HepG2 (cell line): ENCODE measurements at regions not wholly inside any gene's neighbourhood (a gene's known extent, or its start where the extent isn't known, plus 50 kb on each side); places are given as distances from the start of the nearest gene placed in this dataset.

Experiments used
- ATAC-seq: fragments of 200-7000 bp; cut with Tn5 transposase; 3 replicates; pipeline ENCODE4 v1.9.1; 2020; ENCODE audit warnings: mild to moderate bottlenecking, moderate library complexity
- BruUV-seq: library from RNA; stranded (reverse); fragments of 400-500 nt; replicated peaks from 2 replicates; lab custom pipeline; 2021; lab: Mats Ljungman, UMichigan
- CTCF ChIA-PET: fragments of 300-600 bp; formaldehyde crosslinking; extraction: SDS; loops from one replicate; lab custom pipeline; 2021; ENCODE audit warnings: low total read pairs, inconsistent platforms, low intra/inter-chr PET ratio; lab: Yijun Ruan, JAX
- POLR2A ChIA-PET: fragments of 350-600 bp; sonication (Branson Sonifier 250); formaldehyde crosslinking; loops from one replicate; lab custom pipeline; 2020; ENCODE audit warnings: antibody characterized with exemption, inconsistent platforms; lab: Yijun Ruan, JAX
- DNase-seq: peaks from one replicate; pipeline ENCODE4 v3.0.0-alpha.2; 2015; ENCODE audit warnings: low spot score
- FAIRE-seq: peaks from 3 replicates; lab custom pipeline; 2011; peaks lifted over from hg19 to GRCh38; lab: Jason Lieb, UNC
- H2AFZ ChIP-seq: one replicate; pipeline ENCODE4 v1.6.1; 2011; ENCODE audit warnings: low read length, inconsistent platforms
- H3K27ac ChIP-seq: fragments of 300-600 bp; 3 replicates; pipeline ENCODE4 v1.8.0; 2011; ENCODE audit warnings: mixed run types, mild to moderate bottlenecking, mixed read lengths, low read length, inconsistent platforms; ENCODE audit not compliant: insufficient read depth; ENCODE audit errors: extremely low read length
- H3K27me3 ChIP-seq, 2 experiments: fragments of 200-600 bp in 1 of 2; 2 replicates in 1 of 2; 3 replicates in 1 of 2; pipeline versions ENCODE4 v1.6.0 to v1.8.0; 2011; ENCODE audit warnings: low read length in 2 of 2, mild to moderate bottlenecking in 2 of 2, moderate library complexity in 2 of 2, inconsistent platforms in 1 of 2; ENCODE audit not compliant: insufficient read depth in 2 of 2, control insufficient read depth in 1 of 2
- H3K36me3 ChIP-seq, 2 experiments: fragments of 200-600 bp in 1 of 2; replicated peaks in 1 of 2; 2 replicates in 1 of 2; 3 replicates in 1 of 2; pipeline versions ENCODE4 v1.5.1 to v1.8.0; 2011; ENCODE audit warnings: low read length in 2 of 2, inconsistent platforms in 1 of 2; ENCODE audit not compliant: insufficient read depth in 2 of 2, control insufficient read depth in 1 of 2
- H3K4me1 ChIP-seq: 2 replicates; pipeline ENCODE4 v1.5.1; 2012; ENCODE audit warnings: low read length, inconsistent platforms; ENCODE audit not compliant: insufficient read depth
- H3K4me2 ChIP-seq: 2 replicates; pipeline ENCODE4 v1.6.0; 2011; ENCODE audit warnings: low read depth, low read length, inconsistent platforms
- H3K4me3 ChIP-seq, 3 experiments: fragments of 200-600 bp in 1 of 3; sonication (generic), shearing (Covaris generic) in 1 of 3; replicated peaks in 1 of 3; 2 replicates each; pipeline ENCODE4 v1.5.1; 2011 to 2016; ENCODE audit warnings: low read length in 3 of 3, inconsistent platforms in 2 of 3, low read depth in 2 of 3, mild to moderate bottlenecking in 2 of 3, control low read depth in 1 of 3, mixed read lengths in 1 of 3; ENCODE audit not compliant: insufficient read depth in 1 of 3
- H3K79me2 ChIP-seq: one replicate; pipeline ENCODE4 v1.6.1; 2011; ENCODE audit warnings: low read length, inconsistent platforms; ENCODE audit not compliant: insufficient read depth
- H3K9ac ChIP-seq: 2 replicates; pipeline ENCODE4 v1.6.0; 2011; ENCODE audit warnings: mild to moderate bottlenecking, low read depth, low read length, inconsistent platforms; ENCODE audit not compliant: insufficient read depth
- H3K9me3 ChIP-seq: 2 replicates; pipeline ENCODE4 v1.5.1; 2012; ENCODE audit warnings: mild to moderate bottlenecking, low read length
- H4K20me1 ChIP-seq: 2 replicates; pipeline ENCODE4 v1.6.0; 2011; ENCODE audit warnings: inconsistent platforms, mild to moderate bottlenecking, low read length, moderate library complexity; ENCODE audit not compliant: insufficient read depth
- FIP1L1 ChIP-seq: fragments of 200-400 bp; formaldehyde crosslinking; IDR thresholded peaks from 2 replicates; pipeline ENCODE4 v1.6.1; 2018; ENCODE audit warnings: low read depth, mild to moderate bottlenecking, low read length, moderate library complexity, borderline replicate concordance; ENCODE audit not compliant: insufficient read depth
- FOSL2 ChIP-seq: sonication (generic); formaldehyde crosslinking; IDR thresholded peaks from 2 replicates; pipeline ENCODE4 v1.4.0; 2020; ENCODE audit warnings: missing genetic modification reagents
- FOXM1 ChIP-seq: sonication (generic); formaldehyde crosslinking; IDR thresholded peaks from 2 replicates; pipeline ENCODE4 v1.5.0; 2020; ENCODE audit warnings: missing genetic modification reagents
- KAT8 ChIP-seq: IDR thresholded peaks from 2 replicates; pipeline ENCODE4 v1.6.1; 2016; ENCODE audit warnings: missing genetic modification reagents, missing compliant biosample characterization
- KDM6A ChIP-seq: IDR thresholded peaks from 2 replicates; pipeline ENCODE4 v1.6.1; 2016; ENCODE audit warnings: low read depth
- MAFK ChIP-seq, 2 experiments: IDR thresholded peaks in 1 of 2; conservative IDR thresholded peaks in 1 of 2; 2 replicates each; pipeline ENCODE4 v1.6.1; 2011; ENCODE audit warnings: improper control_type of control experiment in 2 of 2, low read length in 2 of 2
- ZEB1 ChIP-seq: IDR thresholded peaks from 2 replicates; pipeline ENCODE4 v1.6.1; 2012; ENCODE audit warnings: mild to moderate bottlenecking, low read depth, inconsistent platforms; ENCODE audit not compliant: insufficient replicate concordance
- ZNF580 ChIP-seq: IDR thresholded peaks from 2 replicates; pipeline ENCODE4 v1.6.1; 2016; ENCODE audit warnings: low read depth, borderline replicate concordance
- ZNF619 ChIP-seq: sonication (generic); formaldehyde crosslinking; IDR thresholded peaks from 2 replicates; pipeline ENCODE4 v1.4.0; 2020; ENCODE audit warnings: mild to moderate bottlenecking, missing genetic modification reagents
- WGBS: methylation state at CpG from one replicate; pipeline ENCODE4 v1.1.6; 2017; ENCODE audit warnings: low lambda C conversion rate; 5-methylcytosine and 5-hydroxymethylcytosine counted together
- in situ Hi-C: cut with HindIII; loops from 2 replicates; pipeline ENCODE4 v1.10.0; 2017; ENCODE audit warnings: low pct_unique_long_range_greater_than_20kb; ENCODE audit not compliant: extremely low pct_ligation_motif_present
- intact Hi-C: fragments of 100-400 bp; cut with micrococcal nuclease; formaldehyde crosslinking; loops from one replicate; pipeline ENCODE4 v1.10.0; 2022; ENCODE audit not compliant: unreplicated experiment

- no peak for DNase-seq
- TF ChIP-seq FOSL2 (CRISPR knock-in tag): no peak
- TF ChIP-seq KAT8: no peak
- no peak for TF ChIP-seq FIP1L1
- TF ChIP-seq MAFK (conservative IDR thresholded peaks at IDR 0.05 in 1 of 2, IDR thresholded peaks at IDR 0.05 in 1 of 2; ENCODE audit: low read length in 2 of 2): no peak
- TF ChIP-seq FOXM1: no peak
- no peak for TF ChIP-seq KDM6A (CRISPR knock-in tag)
- TF ChIP-seq ZNF580 (CRISPR knock-in tag): no peak
- TF ChIP-seq ZEB1: no peak
- Histone ChIP-seq H2AFZ (no peak overlapping the region), H3K27ac (no peak overlapping the region), H3K9me3 (peaks cover 21% of the 10 kb centered on the region), H3K4me1 (no peaks in the 10 kb centered on the region), H4K20me1 (no peaks in the 10 kb centered on the region), H3K36me3 (no peaks in the 10 kb centered on the region), H3K79me2 (no peaks in the 10 kb centered on the region), H3K4me3 (no peak overlapping the region), H3K27me3 (no peaks in the 10 kb centered on the region), H3K9ac (no peak overlapping the region), H3K4me2 (no peak overlapping the region)
- in situ Hi-C loops: no loop called here
- intact Hi-C loops: no loop called here
- no peak for FAIRE-seq
- POLR2A ChIA-PET: no interaction called here
- CTCF ChIA-PET: no interaction called here
- no peak for ATAC-seq
- BruUV-seq: no TSS peak
- WGBS: 65% methylated on average over 7 of the region's 26 CpGs
Observed at GRCh38 chr13:83452292-83452950, 429.9 kb downstream of the SLITRK1 start.

- Histone ChIP-seq H4K20me1 (no peaks in the 10 kb centered on the region), H3K27me3 (no peaks in the 10 kb centered on the region), H3K9me3 (peaks cover 28% of the 10 kb centered on the region), H3K36me3 (no peaks in the 10 kb centered on the region), H3K9ac (no peak overlapping the region), H3K4me3 (no peak overlapping the region), H3K27ac (no peak overlapping the region), H3K4me1 (no peaks in the 10 kb centered on the region), H2AFZ (no peak overlapping the region), H3K4me2 (no peak overlapping the region), H3K79me2 (no peaks in the 10 kb centered on the region)
- TF ChIP-seq ZNF619 (CRISPR knock-in tag): no peak
- BruUV-seq: no TSS peak
- DNase-seq (no peak), FAIRE-seq (no peak), ATAC-seq (no peak)
- WGBS: 0% methylated on average over 2 of the region's 2 CpGs
- POLR2A ChIA-PET: no interaction called here
- in situ Hi-C loops (no loop called here), intact Hi-C loops (no loop called here)
- CTCF ChIA-PET: no interaction called here
Observed at GRCh38 chr13:83450591-83450990, 431.7 kb downstream of the SLITRK1 start.
